HG02623 (cell line): ENCODE measurements at regions not wholly inside any gene's neighbourhood (a gene's known extent, or its start where the extent isn't known, plus 50 kb on each side); places are given as distances from the start of the nearest gene placed in this dataset.
"Not testable (repeated sequence)": the region's sequence is repeated elsewhere in the genome, so short reads cannot be mapped to it uniquely, and the experiment has no call there.

Experiments used
- ATAC-seq: cut with Tn5 transposase; IDR thresholded peaks from one replicate; pipeline ENCODE4 v1.9.1; 2021; ENCODE audit warnings: moderate library complexity; ENCODE audit not compliant: unreplicated experiment

DNA sequence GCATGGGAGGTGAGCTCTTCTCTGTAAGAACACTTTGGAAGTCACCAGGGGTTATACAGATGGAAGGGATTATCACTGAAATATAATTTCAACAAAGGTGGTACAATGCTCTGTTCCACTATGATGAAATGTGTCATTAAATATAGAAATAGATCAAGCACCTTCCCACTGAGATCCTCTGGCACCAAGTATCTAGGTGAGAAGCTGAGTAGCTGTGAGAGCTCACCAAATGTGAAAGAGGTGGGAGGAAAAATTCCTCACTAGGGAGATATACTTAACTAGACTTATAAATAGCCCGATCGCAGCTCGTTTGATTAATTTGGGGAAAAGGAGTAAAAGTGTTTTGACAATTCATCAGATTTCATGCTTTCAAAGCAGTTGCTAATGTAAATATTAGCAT is 247.6 kb downstream of the SMAD2 start:
- ATAC-seq = no peak

GRCh38 chr18:47680488-47680887 is 250.0 kb downstream of the SMAD2 start:
- ATAC-seq = peak; percentile 76

- peak; percentile 67 for ATAC-seq
Measured at GRCh38 chr18:47679864-47680263, 250.6 kb downstream of the SMAD2 start.

- ATAC-seq = no peak
Measured at GRCh38 chr18:47677952-47678351, 252.5 kb downstream of the SMAD2 start.

- no peak for ATAC-seq
Measured at GRCh38 chr18:47669815-47670214, 260.6 kb downstream of the SMAD2 start.

DNA sequence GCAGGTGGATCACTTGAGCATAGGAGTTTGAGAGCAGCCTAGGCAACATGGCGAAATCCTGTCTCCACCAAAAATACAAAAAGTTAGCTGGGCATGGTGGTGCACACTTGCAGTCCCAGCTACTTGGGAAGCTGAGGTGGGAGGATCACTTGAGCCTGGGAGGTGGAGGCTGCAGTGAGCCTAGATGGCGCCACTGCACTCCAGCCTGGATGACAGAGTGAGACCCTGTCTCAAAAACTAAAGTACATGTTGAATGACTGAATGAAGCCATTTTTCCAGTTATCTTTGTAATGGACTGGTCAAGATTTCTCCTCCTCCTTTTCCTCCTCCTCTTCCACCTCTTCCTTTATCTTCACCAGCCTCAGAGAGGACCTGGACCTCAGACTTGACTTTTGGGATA is 272.0 kb downstream of the SMAD2 start:
- no peak for ATAC-seq

DNA sequence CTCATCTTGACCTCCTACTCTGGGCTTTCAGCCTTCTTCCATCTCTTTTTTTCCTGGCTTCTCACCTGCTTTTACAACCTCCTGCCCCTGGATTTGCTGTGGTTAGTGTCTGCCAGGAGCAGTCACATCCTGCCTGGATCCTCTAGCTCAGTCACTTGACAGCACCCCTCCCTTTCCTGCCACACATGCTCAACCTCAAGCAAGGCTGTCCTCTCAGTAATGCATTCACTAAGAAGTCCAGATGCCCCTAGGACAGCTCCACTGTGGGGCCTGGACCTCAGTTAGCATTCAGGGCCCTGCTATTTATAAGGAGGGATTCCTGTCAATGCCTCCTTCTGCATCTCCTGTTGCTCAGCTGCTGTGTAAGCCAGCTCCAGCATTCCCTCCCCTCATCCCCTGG is 275.5 kb downstream of the SMAD2 start:
- ATAC-seq = no peak

DNA sequence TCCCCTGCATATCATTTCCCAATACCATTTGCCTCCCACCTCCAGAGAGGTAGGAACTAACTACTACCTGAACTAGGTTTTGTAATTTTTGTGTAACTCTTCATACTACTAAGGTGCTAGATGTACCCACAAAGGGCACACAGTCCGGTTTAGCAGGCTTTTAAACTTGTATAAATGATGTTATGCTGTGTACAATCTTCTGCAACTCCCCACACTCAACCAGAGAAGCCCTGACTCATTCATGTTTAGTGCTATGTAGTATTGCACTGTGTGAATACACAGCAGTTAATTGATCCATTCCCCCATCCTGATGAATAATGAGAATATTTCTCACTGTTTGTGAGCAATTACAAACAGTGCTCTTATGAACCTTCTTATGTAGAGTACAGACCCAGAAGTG is 285.6 kb downstream of the SMAD2 start:
- ATAC-seq = no peak

GRCh38 chr18:47637551-47637950 is 292.9 kb downstream of the SMAD2 start:
- ATAC-seq = not testable (repeated sequence)

- no peak for ATAC-seq
Measured at GRCh38 chr18:47635416-47635815, 295.0 kb downstream of the SMAD2 start.

GRCh38 chr18:47632970-47633635 is 297.4 kb downstream of the SMAD2 start:
- ATAC-seq = no peak

DNA sequence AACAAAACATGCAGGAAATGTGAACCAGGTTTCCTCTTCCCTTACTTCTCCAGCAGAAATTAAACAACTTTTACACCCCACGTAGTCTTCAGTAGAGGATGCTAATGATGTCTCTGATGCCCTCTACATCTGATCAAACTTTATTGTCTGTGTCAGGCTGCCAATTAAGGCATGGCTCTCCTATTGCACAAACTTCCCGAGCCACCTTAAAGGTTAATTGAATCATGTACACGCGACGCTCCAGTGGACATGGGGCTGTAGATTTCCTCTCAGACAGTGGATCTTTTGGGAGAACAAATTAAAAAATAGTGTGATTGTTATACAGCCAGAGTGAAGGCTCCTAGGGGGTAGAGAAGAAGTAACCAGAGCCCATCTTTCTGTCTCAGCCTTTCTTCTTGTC is 301.6 kb downstream of the SMAD2 start:
- ATAC-seq = no peak

GRCh38 chr18:47628240-47628781 is 302.1 kb downstream of the SMAD2 start:
- ATAC-seq = no peak

GRCh38 chr18:47627030-47627429 is 303.4 kb downstream of the SMAD2 start:
- ATAC-seq = no peak

DNA sequence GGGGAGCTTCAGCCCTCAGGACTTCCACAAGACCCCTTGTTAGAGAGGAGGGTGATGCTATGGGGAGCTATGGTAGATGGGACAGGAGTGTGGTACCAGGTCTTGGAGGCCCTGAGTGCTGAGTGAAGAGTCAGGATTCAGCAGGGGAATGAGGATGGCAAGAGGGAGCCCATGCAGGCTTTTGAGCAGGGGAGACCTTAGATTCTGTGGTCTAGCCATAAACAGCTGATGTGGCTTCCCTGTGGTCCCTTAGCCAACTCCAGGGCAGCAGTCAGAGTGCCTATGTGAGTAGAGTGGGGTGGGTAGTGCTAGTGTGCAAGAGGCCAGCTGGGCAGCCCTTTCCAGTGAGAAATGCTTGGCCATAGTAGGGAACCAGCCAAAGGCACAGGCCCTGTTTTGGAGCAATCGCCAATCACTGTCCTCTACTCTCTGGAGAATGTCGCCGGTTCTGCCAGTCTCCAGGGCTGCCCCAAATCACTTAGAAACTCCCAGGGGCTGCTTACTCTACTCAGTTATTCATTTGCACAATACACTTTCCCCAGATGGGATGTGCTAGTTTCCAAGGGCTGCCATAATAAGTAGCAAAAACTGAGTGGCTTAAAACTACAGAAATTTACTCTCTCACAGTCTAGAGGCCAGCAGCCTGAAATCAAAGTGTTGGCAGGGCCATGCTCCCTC is 310.5 kb downstream of the SMAD2 start:
- ATAC-seq = no peak

DNA sequence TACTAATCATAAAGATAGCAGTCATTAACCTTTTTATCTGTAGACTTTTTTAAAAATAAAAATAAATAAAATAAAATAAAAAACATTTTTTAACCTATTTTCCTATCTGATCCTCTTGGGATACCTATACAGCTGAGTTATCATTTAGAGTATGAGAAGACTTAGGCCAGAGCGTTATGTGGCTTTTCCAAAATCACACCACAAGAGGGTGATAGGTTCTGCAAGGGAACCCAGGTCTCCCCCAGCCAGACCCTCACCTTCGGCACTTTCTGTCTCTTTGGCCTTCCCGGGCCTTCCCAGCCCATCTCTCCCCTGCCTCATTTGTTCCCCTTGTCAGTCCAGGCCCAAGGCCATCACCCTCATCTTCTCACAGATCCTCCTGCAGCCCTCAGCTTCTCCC is 311.7 kb downstream of the SMAD2 start:
- no peak for ATAC-seq

DNA sequence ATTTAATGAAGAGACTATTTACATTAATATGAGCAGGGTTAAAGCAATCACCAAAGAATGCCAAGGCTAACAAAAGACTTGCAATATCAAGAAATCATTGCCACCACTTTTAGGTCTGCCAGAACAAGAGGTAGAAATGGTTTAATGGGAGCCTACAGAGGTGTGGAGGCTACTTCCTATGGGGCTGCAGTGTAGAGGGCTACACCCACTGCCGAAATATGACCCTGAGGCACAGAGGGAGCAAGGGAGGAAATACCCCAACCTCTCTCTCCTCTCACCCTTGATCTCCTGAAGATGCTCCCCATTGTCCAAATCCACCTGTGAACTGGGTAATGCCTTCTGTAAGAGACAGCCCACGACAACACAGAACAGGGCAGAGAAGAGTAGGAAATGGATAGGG is 315.4 kb downstream of the SMAD2 start:
- no peak for ATAC-seq

DNA sequence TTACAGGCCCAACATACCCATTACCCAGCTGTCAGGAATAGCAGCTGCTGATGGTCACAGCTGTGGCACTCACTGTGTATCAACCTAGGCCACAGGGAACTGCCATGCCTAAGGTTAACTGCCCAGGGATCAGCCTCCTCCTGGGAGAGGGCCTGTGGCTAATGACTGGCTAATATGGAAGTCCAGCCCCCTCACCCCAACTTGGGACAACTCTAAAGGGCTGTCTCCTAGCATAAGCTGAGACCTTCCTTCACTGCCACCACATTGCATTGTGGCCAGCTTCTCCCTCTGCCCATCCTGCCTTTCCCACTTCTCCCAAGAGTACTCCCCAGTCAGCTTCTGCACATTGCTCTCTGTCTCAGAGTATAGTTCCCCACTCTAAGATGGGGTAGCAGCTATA is 316.5 kb downstream of the SMAD2 start:
- ATAC-seq = no peak

GRCh38 chr18:47611649-47612048 is 318.8 kb downstream of the SMAD2 start:
- no peak for ATAC-seq

GRCh38 chr18:47606526-47606925 is 323.9 kb downstream of the SMAD2 start:
- ATAC-seq = no peak

GRCh38 chr18:47605093-47605492 is 325.4 kb downstream of the SMAD2 start:
- ATAC-seq = no peak

DNA sequence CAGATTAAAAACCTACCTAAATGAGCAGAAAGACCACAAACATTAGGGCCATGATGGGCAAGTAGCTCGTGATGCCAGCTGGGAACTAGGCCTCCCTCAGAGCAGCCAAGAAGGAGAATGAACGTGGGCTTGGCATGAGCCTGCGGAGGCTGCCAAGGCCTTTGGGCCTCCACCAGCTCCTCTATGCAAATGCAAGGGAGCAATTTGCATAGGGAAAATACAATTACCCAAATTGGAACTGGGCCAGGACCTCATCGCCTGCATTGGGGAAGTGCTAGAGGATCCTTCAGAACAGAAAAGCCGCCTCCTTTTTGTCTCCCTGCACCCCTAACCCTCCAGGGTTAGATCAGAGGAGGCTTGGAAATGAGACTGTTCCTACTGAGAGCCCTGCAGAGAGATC is 326.4 kb downstream of the SMAD2 start:
- no peak for ATAC-seq

DNA sequence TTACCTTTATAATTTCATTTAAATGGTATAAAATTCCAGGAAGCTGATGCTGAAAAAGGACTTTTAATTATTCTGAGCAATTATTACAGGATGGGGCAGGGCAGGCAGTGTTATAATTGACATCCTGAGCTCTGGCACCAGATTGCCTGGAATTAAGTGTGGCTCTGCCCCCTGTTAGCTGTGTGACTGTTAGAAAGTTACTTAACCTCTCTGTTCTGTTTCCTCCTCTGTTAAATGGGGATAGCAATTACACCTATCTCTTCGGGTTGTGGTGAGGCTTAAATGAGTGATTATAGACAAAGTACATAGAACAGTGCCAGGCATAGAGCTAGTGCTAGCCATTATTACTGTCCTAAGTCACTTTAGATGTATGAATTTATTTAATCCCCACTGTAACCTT is 327.3 kb downstream of the SMAD2 start:
- no peak for ATAC-seq
